HepG2 (cell line): ENCODE measurements at regions not wholly inside any gene's neighbourhood (a gene's known extent, or its start where the extent isn't known, plus 50 kb on each side); places are given as distances from the start of the nearest gene placed in this dataset.
A peak's percentile ranks its signal among the peaks of the same experiment; 100 is the strongest.

Experiments
- DR1 ChIP-seq: sonication (generic); formaldehyde crosslinking; IDR thresholded peaks from 2 replicates; pipeline ENCODE4 v1.8.0; 2021; ENCODE audit warnings: mild to moderate bottlenecking, missing genetic modification reagents, inconsistent platforms
- GPN1 ChIP-seq: sonication (generic); formaldehyde crosslinking; IDR thresholded peaks from 2 replicates; pipeline ENCODE4 v1.5.1; 2020; ENCODE audit warnings: missing genetic modification reagents, borderline replicate concordance
- HMG20B ChIP-seq: conservative IDR thresholded peaks from 2 replicates; pipeline ENCODE4 v1.6.1; 2016; ENCODE audit warnings: missing genetic modification reagents, missing compliant biosample characterization
- KLF15 ChIP-seq: sonication (generic); formaldehyde crosslinking; IDR thresholded peaks from 2 replicates; pipeline ENCODE4 v1.8.1; 2023; ENCODE audit warnings: borderline replicate concordance, mild to moderate bottlenecking, inconsistent platforms, missing genetic modification reagents, mixed read lengths
- SOX5 ChIP-seq: IDR thresholded peaks from 2 replicates; pipeline ENCODE4 v1.6.1; 2016; ENCODE audit warnings: borderline replicate concordance
- TP53 ChIP-seq: sonication (generic); formaldehyde crosslinking; conservative IDR thresholded peaks from 2 replicates; pipeline ENCODE4 v1.4.0; 2020; ENCODE audit warnings: missing genetic modification reagents
- U2AF2 ChIP-seq: fragments of 200-400 bp; formaldehyde crosslinking; IDR thresholded peaks from 2 replicates; pipeline ENCODE4 v1.6.1; 2017; ENCODE audit warnings: low read depth, mild to moderate bottlenecking, low read length
- ZNF205 ChIP-seq: IDR thresholded peaks from 2 replicates; pipeline ENCODE4 v1.6.1; 2018; ENCODE audit warnings: missing biosample characterization, missing genetic modification reagents
- ZNF619 ChIP-seq: sonication (generic); formaldehyde crosslinking; IDR thresholded peaks from 2 replicates; pipeline ENCODE4 v1.4.0; 2020; ENCODE audit warnings: mild to moderate bottlenecking, missing genetic modification reagents
- ZNF7 ChIP-seq: IDR thresholded peaks from 2 replicates; pipeline ENCODE4 v1.6.1; 2016; ENCODE audit warnings: missing biosample characterization, missing genetic modification reagents
- ZNF780A ChIP-seq: sonication (generic); formaldehyde crosslinking; IDR thresholded peaks from 2 replicates; pipeline ENCODE4 v1.8.0; 2022; ENCODE audit warnings: mild to moderate bottlenecking, missing genetic modification reagents, moderate library complexity
- ZNF883 ChIP-seq: sonication (generic); formaldehyde crosslinking; IDR thresholded peaks from 2 replicates; pipeline ENCODE4 v1.5.1; 2020; ENCODE audit warnings: mild to moderate bottlenecking, missing genetic modification reagents; ENCODE audit errors: not compliant biosample characterization
- TF ChIP-seq, protein P1 (sequence below): sonication (generic); formaldehyde crosslinking; IDR thresholded peaks from 2 replicates; pipeline ENCODE4 v1.9.0; 2021; ENCODE audit warnings: missing genetic modification reagents, borderline replicate concordance
- TF ChIP-seq, protein P2 (sequence below): sonication (generic); formaldehyde crosslinking; IDR thresholded peaks from 2 replicates; pipeline ENCODE4 v1.8.0; 2022; ENCODE audit warnings: missing genetic modification reagents, mild to moderate bottlenecking, moderate library complexity, borderline replicate concordance
- TF ChIP-seq, protein P3 (sequence below): sonication (generic); formaldehyde crosslinking; IDR thresholded peaks from 2 replicates; pipeline ENCODE4 v1.4.0; 2020; ENCODE audit warnings: missing genetic modification reagents
- TF ChIP-seq, protein P4 (sequence below): sonication (generic); formaldehyde crosslinking; IDR thresholded peaks from 2 replicates; pipeline ENCODE4 v1.4.0; 2020; ENCODE audit warnings: missing genetic modification reagents
- TF ChIP-seq, protein P5 (sequence below): sonication (generic); formaldehyde crosslinking; IDR thresholded peaks from 2 replicates; pipeline ENCODE4 v1.4.0; 2020; ENCODE audit warnings: missing genetic modification reagents, mild to moderate bottlenecking, borderline replicate concordance

DNA sequence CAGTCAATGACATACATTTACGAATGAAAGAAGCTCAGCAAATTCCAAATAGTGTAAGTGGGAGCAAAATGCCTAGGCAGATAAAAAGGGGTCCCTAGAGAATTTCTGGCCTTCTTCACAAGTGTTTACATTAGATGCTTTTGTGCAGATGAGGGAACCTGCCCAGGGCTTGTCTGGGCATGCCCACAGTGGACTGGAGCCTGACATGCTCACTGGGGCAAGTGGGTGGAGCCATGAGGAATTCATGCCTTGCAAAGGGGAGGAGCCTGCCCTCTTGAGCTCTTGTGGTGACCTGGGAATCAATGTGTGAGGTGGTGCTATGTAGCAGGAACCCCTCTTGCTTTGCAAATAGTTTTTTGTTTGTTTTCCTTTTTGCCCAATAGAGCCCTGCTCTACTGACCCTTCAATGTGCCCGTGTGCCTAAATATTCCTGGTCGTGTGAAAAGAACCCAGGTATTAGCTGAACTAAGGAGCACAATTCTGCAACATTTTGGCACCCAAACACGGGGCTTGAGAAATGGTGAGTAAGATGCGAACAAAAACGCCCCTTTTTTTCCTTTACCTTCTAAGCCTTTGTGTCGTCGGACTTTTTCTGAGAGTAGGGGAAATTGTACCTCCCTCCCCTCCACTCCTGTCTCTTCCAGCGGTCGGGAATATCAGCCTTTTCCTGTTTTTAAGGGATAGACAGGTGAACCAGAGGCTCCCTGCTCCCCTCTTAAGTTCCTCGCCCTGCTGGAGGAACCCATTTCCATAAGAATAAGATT is 433.8 kb upstream of the CDH9 start (continued):
- TF ChIP-seq, protein P1, sequence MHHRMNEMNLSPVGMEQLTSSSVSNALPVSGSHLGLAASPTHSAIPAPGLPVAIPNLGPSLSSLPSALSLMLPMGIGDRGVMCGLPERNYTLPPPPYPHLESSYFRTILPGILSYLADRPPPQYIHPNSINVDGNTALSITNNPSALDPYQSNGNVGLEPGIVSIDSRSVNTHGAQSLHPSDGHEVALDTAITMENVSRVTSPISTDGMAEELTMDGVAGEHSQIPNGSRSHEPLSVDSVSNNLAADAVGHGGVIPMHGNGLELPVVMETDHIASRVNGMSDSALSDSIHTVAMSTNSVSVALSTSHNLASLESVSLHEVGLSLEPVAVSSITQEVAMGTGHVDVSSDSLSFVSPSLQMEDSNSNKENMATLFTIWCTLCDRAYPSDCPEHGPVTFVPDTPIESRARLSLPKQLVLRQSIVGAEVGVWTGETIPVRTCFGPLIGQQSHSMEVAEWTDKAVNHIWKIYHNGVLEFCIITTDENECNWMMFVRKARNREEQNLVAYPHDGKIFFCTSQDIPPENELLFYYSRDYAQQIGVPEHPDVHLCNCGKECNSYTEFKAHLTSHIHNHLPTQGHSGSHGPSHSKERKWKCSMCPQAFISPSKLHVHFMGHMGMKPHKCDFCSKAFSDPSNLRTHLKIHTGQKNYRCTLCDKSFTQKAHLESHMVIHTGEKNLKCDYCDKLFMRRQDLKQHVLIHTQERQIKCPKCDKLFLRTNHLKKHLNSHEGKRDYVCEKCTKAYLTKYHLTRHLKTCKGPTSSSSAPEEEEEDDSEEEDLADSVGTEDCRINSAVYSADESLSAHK (CRISPR knock-in tag) = no peak
- no peak for TF ChIP-seq ZNF883 (CRISPR knock-in tag)
- TF ChIP-seq, protein P2, sequence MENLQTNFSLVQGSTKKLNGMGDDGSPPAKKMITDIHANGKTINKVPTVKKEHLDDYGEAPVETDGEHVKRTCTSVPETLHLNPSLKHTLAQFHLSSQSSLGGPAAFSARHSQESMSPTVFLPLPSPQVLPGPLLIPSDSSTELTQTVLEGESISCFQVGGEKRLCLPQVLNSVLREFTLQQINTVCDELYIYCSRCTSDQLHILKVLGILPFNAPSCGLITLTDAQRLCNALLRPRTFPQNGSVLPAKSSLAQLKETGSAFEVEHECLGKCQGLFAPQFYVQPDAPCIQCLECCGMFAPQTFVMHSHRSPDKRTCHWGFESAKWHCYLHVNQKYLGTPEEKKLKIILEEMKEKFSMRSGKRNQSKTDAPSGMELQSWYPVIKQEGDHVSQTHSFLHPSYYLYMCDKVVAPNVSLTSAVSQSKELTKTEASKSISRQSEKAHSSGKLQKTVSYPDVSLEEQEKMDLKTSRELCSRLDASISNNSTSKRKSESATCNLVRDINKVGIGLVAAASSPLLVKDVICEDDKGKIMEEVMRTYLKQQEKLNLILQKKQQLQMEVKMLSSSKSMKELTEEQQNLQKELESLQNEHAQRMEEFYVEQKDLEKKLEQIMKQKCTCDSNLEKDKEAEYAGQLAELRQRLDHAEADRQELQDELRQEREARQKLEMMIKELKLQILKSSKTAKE = no peak
- TF ChIP-seq, protein P3, sequence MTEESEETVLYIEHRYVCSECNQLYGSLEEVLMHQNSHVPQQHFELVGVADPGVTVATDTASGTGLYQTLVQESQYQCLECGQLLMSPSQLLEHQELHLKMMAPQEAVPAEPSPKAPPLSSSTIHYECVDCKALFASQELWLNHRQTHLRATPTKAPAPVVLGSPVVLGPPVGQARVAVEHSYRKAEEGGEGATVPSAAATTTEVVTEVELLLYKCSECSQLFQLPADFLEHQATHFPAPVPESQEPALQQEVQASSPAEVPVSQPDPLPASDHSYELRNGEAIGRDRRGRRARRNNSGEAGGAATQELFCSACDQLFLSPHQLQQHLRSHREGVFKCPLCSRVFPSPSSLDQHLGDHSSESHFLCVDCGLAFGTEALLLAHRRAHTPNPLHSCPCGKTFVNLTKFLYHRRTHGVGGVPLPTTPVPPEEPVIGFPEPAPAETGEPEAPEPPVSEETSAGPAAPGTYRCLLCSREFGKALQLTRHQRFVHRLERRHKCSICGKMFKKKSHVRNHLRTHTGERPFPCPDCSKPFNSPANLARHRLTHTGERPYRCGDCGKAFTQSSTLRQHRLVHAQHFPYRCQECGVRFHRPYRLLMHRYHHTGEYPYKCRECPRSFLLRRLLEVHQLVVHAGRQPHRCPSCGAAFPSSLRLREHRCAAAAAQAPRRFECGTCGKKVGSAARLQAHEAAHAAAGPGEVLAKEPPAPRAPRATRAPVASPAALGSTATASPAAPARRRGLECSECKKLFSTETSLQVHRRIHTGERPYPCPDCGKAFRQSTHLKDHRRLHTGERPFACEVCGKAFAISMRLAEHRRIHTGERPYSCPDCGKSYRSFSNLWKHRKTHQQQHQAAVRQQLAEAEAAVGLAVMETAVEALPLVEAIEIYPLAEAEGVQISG = peak; percentile 32; the same call in 1 of the 2 replicates
- TF ChIP-seq ZNF7 (CRISPR knock-in tag) = peak; percentile 71
- no peak for TF ChIP-seq ZNF780A (CRISPR knock-in tag)
- no peak for TF ChIP-seq KLF15 (CRISPR knock-in tag)
- TF ChIP-seq, protein P4, sequence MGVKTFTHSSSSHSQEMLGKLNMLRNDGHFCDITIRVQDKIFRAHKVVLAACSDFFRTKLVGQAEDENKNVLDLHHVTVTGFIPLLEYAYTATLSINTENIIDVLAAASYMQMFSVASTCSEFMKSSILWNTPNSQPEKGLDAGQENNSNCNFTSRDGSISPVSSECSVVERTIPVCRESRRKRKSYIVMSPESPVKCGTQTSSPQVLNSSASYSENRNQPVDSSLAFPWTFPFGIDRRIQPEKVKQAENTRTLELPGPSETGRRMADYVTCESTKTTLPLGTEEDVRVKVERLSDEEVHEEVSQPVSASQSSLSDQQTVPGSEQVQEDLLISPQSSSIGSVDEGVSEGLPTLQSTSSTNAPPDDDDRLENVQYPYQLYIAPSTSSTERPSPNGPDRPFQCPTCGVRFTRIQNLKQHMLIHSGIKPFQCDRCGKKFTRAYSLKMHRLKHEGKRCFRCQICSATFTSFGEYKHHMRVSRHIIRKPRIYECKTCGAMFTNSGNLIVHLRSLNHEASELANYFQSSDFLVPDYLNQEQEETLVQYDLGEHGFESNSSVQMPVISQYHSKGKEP (CRISPR knock-in tag) = no peak
- TF ChIP-seq ZNF619 (CRISPR knock-in tag) = no peak
- TF ChIP-seq ZNF205 (CRISPR knock-in tag) = peak; percentile 66; the same call in 1 of the 2 replicates
- TF ChIP-seq TP53 = peak; percentile 100
- TF ChIP-seq GPN1 (CRISPR knock-in tag) = no peak
- no peak for TF ChIP-seq HMG20B
- TF ChIP-seq SOX5 (CRISPR knock-in tag) = peak; percentile 28; the same call in 1 of the 2 replicates
- TF ChIP-seq, protein P5, sequence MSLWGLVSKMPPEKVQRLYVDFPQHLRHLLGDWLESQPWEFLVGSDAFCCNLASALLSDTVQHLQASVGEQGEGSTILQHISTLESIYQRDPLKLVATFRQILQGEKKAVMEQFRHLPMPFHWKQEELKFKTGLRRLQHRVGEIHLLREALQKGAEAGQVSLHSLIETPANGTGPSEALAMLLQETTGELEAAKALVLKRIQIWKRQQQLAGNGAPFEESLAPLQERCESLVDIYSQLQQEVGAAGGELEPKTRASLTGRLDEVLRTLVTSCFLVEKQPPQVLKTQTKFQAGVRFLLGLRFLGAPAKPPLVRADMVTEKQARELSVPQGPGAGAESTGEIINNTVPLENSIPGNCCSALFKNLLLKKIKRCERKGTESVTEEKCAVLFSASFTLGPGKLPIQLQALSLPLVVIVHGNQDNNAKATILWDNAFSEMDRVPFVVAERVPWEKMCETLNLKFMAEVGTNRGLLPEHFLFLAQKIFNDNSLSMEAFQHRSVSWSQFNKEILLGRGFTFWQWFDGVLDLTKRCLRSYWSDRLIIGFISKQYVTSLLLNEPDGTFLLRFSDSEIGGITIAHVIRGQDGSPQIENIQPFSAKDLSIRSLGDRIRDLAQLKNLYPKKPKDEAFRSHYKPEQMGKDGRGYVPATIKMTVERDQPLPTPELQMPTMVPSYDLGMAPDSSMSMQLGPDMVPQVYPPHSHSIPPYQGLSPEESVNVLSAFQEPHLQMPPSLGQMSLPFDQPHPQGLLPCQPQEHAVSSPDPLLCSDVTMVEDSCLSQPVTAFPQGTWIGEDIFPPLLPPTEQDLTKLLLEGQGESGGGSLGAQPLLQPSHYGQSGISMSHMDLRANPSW (CRISPR knock-in tag) = no peak
- peak; percentile 74; the same call in 1 of the 2 replicates for TF ChIP-seq DR1 (CRISPR knock-in tag)
- TF ChIP-seq U2AF2 = no peak
